HUES6 (cell line): ENCODE measurements at regions not wholly inside any gene's neighbourhood (a gene's known extent, or its start where the extent isn't known, plus 50 kb on each side); places are given as distances from the start of the nearest gene placed in this dataset.

ENCODE experiments used
- H3K27ac ChIP-seq: 2 replicates; pipeline ENCODE4 v1.7.0; 2013; ENCODE audit warnings: low read depth, mild to moderate bottlenecking, low read length, inconsistent platforms
- H3K27me3 ChIP-seq: 2 replicates; pipeline ENCODE4 v1.6.1; 2013; ENCODE audit warnings: low read length; ENCODE audit not compliant: control insufficient read depth, insufficient read depth
- H3K36me3 ChIP-seq: 2 replicates; pipeline ENCODE4 v1.6.1; 2013; ENCODE audit warnings: low read length; ENCODE audit not compliant: control insufficient read depth, insufficient read depth
- H3K4me1 ChIP-seq: 2 replicates; pipeline ENCODE4 v1.6.1; 2013; ENCODE audit warnings: low read length; ENCODE audit not compliant: control insufficient read depth, insufficient read depth
- H3K4me3 ChIP-seq: 2 replicates; pipeline ENCODE4 v1.5.1; 2013; ENCODE audit warnings: low read depth, low read length
- H3K9ac ChIP-seq: one replicate; pipeline ENCODE4 v1.6.1; 2013; ENCODE audit warnings: mild to moderate bottlenecking, low read length
- H3K9me3 ChIP-seq: 2 replicates; pipeline ENCODE4 v1.6.1; 2013; ENCODE audit warnings: low read depth, low read length; ENCODE audit not compliant: control insufficient read depth, insufficient read depth

- Histone ChIP-seq H3K4me1 (no peaks in the 10 kb centered on the region), H3K36me3 (no peaks in the 10 kb centered on the region)
Measured at GRCh38 chr14:44099743-44100488, 407.2 kb downstream of the FSCB start.

GRCh38 chr14:44081146-44081545, 425.9 kb downstream of the FSCB start:
- H3K27me3 ChIP-seq = no peaks in the 10 kb centered on the region
- H3K9me3 ChIP-seq = no peaks in the 10 kb centered on the region
- no peak overlapping the region for H3K4me3 ChIP-seq
- no peak overlapping the region for H3K9ac ChIP-seq
- H3K4me1 ChIP-seq = no peaks in the 10 kb centered on the region
- no peak overlapping the region for H3K27ac ChIP-seq
- no peaks in the 10 kb centered on the region for H3K36me3 ChIP-seq

More at GRCh38 chr14:44099743-44100488, 407.2 kb downstream of the FSCB start:
- Histone ChIP-seq H3K9ac (no peak overlapping the region), H3K4me3 (no peak overlapping the region), H3K27me3 (no peaks in the 10 kb centered on the region), H3K9me3 (no peaks in the 10 kb centered on the region), H3K27ac (no peak overlapping the region)

GRCh38 chr14:44070046-44070445, 437.0 kb downstream of the FSCB start:
- no peak overlapping the region for H3K27ac ChIP-seq
- no peaks in the 10 kb centered on the region for H3K9me3 ChIP-seq
- H3K4me1 ChIP-seq = no peaks in the 10 kb centered on the region
- no peak overlapping the region for H3K4me3 ChIP-seq
- no peaks in the 10 kb centered on the region for H3K36me3 ChIP-seq
- H3K9ac ChIP-seq = no peak overlapping the region
- no peaks in the 10 kb centered on the region for H3K27me3 ChIP-seq

- no peaks in the 10 kb centered on the region for H3K9me3 ChIP-seq
- H3K9ac ChIP-seq = no peak overlapping the region
- H3K36me3 ChIP-seq = no peaks in the 10 kb centered on the region
- no peaks in the 10 kb centered on the region for H3K4me1 ChIP-seq
- H3K27ac ChIP-seq = no peak overlapping the region
- H3K27me3 ChIP-seq = no peaks in the 10 kb centered on the region
- H3K4me3 ChIP-seq = no peak overlapping the region
Measured at GRCh38 chr14:44053422-44053821, 453.7 kb downstream of the FSCB start.

GRCh38 chr14:44041700-44042099, 465.4 kb downstream of the FSCB start:
- H3K4me1 ChIP-seq = no peaks in the 10 kb centered on the region
- peaks cover 17% of the 10 kb centered on the region for H3K9me3 ChIP-seq
- no peaks in the 10 kb centered on the region for H3K36me3 ChIP-seq
- H3K9ac ChIP-seq = no peak overlapping the region
- no peak overlapping the region for H3K4me3 ChIP-seq
- no peak overlapping the region for H3K27ac ChIP-seq
- no peaks in the 10 kb centered on the region for H3K27me3 ChIP-seq

- Histone ChIP-seq H3K4me3 (no peak overlapping the region), H3K4me1 (no peaks in the 10 kb centered on the region), H3K9ac (no peak overlapping the region), H3K27me3 (no peaks in the 10 kb centered on the region), H3K9me3 (peaks cover 17% of the 10 kb centered on the region), H3K27ac (no peak overlapping the region), H3K36me3 (no peaks in the 10 kb centered on the region)
Measured at GRCh38 chr14:44040561-44040960, 466.5 kb downstream of the FSCB start.

- H3K27me3 ChIP-seq = no peaks in the 10 kb centered on the region
- H3K27ac ChIP-seq = no peak overlapping the region
- H3K9ac ChIP-seq = no peak overlapping the region
- no peak overlapping the region for H3K4me3 ChIP-seq
- H3K4me1 ChIP-seq = peaks cover 3% of the 10 kb centered on the region; the same call in 1 of the 2 replicates
- H3K36me3 ChIP-seq = no peaks in the 10 kb centered on the region
- H3K9me3 ChIP-seq = peaks cover 17% of the 10 kb centered on the region
Measured at GRCh38 chr14:44036248-44036647, 470.8 kb downstream of the FSCB start.

- H3K4me1 ChIP-seq = peaks cover 8% of the 10 kb centered on the region
- no peak overlapping the region for H3K27ac ChIP-seq
- no peak overlapping the region for H3K4me3 ChIP-seq
- H3K27me3 ChIP-seq = no peaks in the 10 kb centered on the region
- no peak overlapping the region for H3K9ac ChIP-seq
- H3K36me3 ChIP-seq = no peaks in the 10 kb centered on the region
- H3K9me3 ChIP-seq = peaks cover 17% of the 10 kb centered on the region
Measured at GRCh38 chr14:44035707-44036106, 471.4 kb downstream of the FSCB start.

GRCh38 chr14:44030831-44031383, 476.2 kb downstream of the FSCB start:
- H3K27me3 ChIP-seq = no peaks in the 10 kb centered on the region
- no peaks in the 10 kb centered on the region for H3K36me3 ChIP-seq
- no peaks in the 10 kb centered on the region for H3K9me3 ChIP-seq
- H3K4me3 ChIP-seq = no peak overlapping the region
- no peak overlapping the region for H3K9ac ChIP-seq
- no peak overlapping the region; the same call in 1 of the 2 replicates for H3K27ac ChIP-seq
- H3K4me1 ChIP-seq = peaks cover 8% of the 10 kb centered on the region

GRCh38 chr14:44029933-44030332, 477.1 kb downstream of the FSCB start:
- H3K36me3 ChIP-seq = no peaks in the 10 kb centered on the region
- H3K9ac ChIP-seq = no peak overlapping the region
- no peak overlapping the region for H3K27ac ChIP-seq
- H3K27me3 ChIP-seq = no peaks in the 10 kb centered on the region
- no peaks in the 10 kb centered on the region for H3K9me3 ChIP-seq
- peaks cover 8% of the 10 kb centered on the region for H3K4me1 ChIP-seq
- no peak overlapping the region for H3K4me3 ChIP-seq

GRCh38 chr14:44027397-44027796, 479.7 kb downstream of the FSCB start:
- no peak overlapping the region for H3K27ac ChIP-seq

More at GRCh38 chr14:44027397-44027796, 479.7 kb downstream of the FSCB start:
- peaks cover 8% of the 10 kb centered on the region for H3K4me1 ChIP-seq
- no peak overlapping the region for H3K9ac ChIP-seq
- H3K4me3 ChIP-seq = no peak overlapping the region
- H3K36me3 ChIP-seq = no peaks in the 10 kb centered on the region
- no peaks in the 10 kb centered on the region for H3K9me3 ChIP-seq
- H3K27me3 ChIP-seq = no peaks in the 10 kb centered on the region
